PFSK-1 (cell line): ENCODE measurements at regions not wholly inside any gene's neighbourhood (a gene's known extent, or its start where the extent isn't known, plus 50 kb on each side); places are given as distances from the start of the nearest gene placed in this dataset.

Experiments used
- FOXP2 ChIP-seq: optimal IDR thresholded peaks from 2 replicates; pipeline ENCODE3; 2011; ENCODE audit warnings: borderline replicate concordance, control low read depth, inconsistent platforms; ENCODE audit not compliant: insufficient read depth; ENCODE audit errors: extremely low read length, extremely low read depth
- POLR2AphosphoS5 ChIP-seq: IDR thresholded peaks from 2 replicates; pipeline ENCODE4 v1.6.1; 2012; ENCODE audit warnings: low read depth, mild to moderate bottlenecking, control low read depth, low read length, moderate library complexity
- REST ChIP-seq, 2 experiments: IDR thresholded peaks; 2 replicates each; pipeline versions ENCODE4 v1.6.1 to v1.8.0; 2011 to 2012; ENCODE audit warnings: low read depth in 2 of 2, low read length in 2 of 2, control low read depth in 1 of 2, inconsistent platforms in 1 of 2, mild to moderate bottlenecking in 1 of 2, moderate library complexity in 1 of 2; ENCODE audit not compliant: insufficient read depth in 1 of 2
- SIN3A ChIP-seq: IDR thresholded peaks from 2 replicates; pipeline ENCODE4 v1.6.1; 2012; ENCODE audit warnings: mild to moderate bottlenecking, low read length, moderate library complexity, borderline replicate concordance; ENCODE audit not compliant: insufficient read depth
- TAF1 ChIP-seq: IDR thresholded peaks from 2 replicates; pipeline ENCODE4 v1.6.1; 2012; ENCODE audit warnings: low read length, control low read depth, borderline replicate concordance; ENCODE audit not compliant: insufficient read depth

- no peak for TF ChIP-seq SIN3A
- TF ChIP-seq REST (IDR thresholded peaks at IDR 0.05; ENCODE audit: insufficient read depth in 1 of 2, low read depth in 2 of 2, low read length in 2 of 2) = no peak
- TF ChIP-seq POLR2AphosphoS5 = no peak
- TF ChIP-seq TAF1 = no peak
- TF ChIP-seq FOXP2 = no peak
These were observed 205.9 kb downstream of the HIPK3 start for GRCh38 chr11:33463059-33463458.

- TF ChIP-seq POLR2AphosphoS5 (no peak), TAF1 (no peak), SIN3A (no peak), REST (IDR thresholded peaks at IDR 0.05; ENCODE audit: insufficient read depth in 1 of 2, low read depth in 2 of 2, low read length in 2 of 2) (no peak), FOXP2 (no peak)
These were observed 204.4 kb downstream of the HIPK3 start for GRCh38 chr11:33461369-33462125.

- no peak for TF ChIP-seq FOXP2
- TF ChIP-seq SIN3A = no peak
- no peak for TF ChIP-seq POLR2AphosphoS5
- TF ChIP-seq TAF1 = no peak
- TF ChIP-seq REST (IDR thresholded peaks at IDR 0.05; ENCODE audit: insufficient read depth in 1 of 2, low read depth in 2 of 2, low read length in 2 of 2) = no peak
These were observed 200.8 kb downstream of the HIPK3 start for GRCh38 chr11:33457948-33458347.

GRCh38 chr11:33455867-33456463 is 198.8 kb downstream of the HIPK3 start:
- TF ChIP-seq POLR2AphosphoS5 (no peak), REST (IDR thresholded peaks at IDR 0.05; ENCODE audit: insufficient read depth in 1 of 2, low read depth in 2 of 2, low read length in 2 of 2) (no peak), SIN3A (no peak), TAF1 (no peak), FOXP2 (no peak)
